Ishikawa (cell line): ENCODE measurements at regions not wholly inside any gene's neighbourhood (a gene's known extent, or its start where the extent isn't known, plus 50 kb on each side); places are given as distances from the start of the nearest gene placed in this dataset.

Experiments
- CREB1 ChIP-seq: IDR thresholded peaks from 2 replicates; pipeline ENCODE4 v1.6.1; 2012; ENCODE audit warnings: low read depth
- EGR1 ChIP-seq: IDR thresholded peaks from 2 replicates; pipeline ENCODE4 v1.6.1; 2012
- EP300 ChIP-seq: IDR thresholded peaks from 2 replicates; pipeline ENCODE4 v1.6.1; 2012; ENCODE audit warnings: borderline replicate concordance
- MAX ChIP-seq: IDR thresholded peaks from 2 replicates; pipeline ENCODE4 v1.6.1; 2012
- NFIC ChIP-seq: IDR thresholded peaks from 2 replicates; pipeline ENCODE4 v1.6.1; 2012
- TAF1 ChIP-seq: IDR thresholded peaks from 2 replicates; pipeline ENCODE4 v1.6.1; 2012; ENCODE audit warnings: low read depth, mild to moderate bottlenecking
- YY1 ChIP-seq: IDR thresholded peaks from 2 replicates; pipeline ENCODE4 v1.6.1; 2012; ENCODE audit warnings: low read depth
- TF ChIP-seq, protein P1 (sequence below): IDR thresholded peaks from 2 replicates; pipeline ENCODE4 v1.6.1; 2012; ENCODE audit warnings: low read depth, mild to moderate bottlenecking

DNA sequence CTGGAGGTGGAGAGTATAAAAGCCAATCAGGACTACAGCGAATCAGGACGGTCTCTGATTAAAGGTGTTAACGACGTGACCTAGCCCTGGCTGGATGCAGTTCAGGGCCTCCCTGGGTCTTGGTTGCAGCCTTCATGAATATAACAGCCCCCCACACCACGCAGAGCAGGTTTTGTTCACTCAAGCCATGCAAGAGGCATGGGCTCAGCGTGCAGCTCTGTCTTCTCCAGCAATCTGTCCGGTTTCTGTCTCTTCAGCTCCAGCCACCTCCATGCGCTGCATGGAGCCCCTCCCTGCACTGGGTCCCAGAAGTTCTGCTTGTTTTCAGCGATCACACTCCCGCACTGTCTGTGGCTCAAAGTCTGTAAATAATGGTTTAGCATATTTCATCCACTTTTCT lies 57.1 kb upstream of the CHRNA7 start:
- no peak for TF ChIP-seq NFIC
- TF ChIP-seq MAX = no peak
- TF ChIP-seq EGR1 = no peak
- no peak for TF ChIP-seq TAF1
- no peak for TF ChIP-seq CREB1
- TF ChIP-seq YY1 = no peak
- TF ChIP-seq, protein P1, sequence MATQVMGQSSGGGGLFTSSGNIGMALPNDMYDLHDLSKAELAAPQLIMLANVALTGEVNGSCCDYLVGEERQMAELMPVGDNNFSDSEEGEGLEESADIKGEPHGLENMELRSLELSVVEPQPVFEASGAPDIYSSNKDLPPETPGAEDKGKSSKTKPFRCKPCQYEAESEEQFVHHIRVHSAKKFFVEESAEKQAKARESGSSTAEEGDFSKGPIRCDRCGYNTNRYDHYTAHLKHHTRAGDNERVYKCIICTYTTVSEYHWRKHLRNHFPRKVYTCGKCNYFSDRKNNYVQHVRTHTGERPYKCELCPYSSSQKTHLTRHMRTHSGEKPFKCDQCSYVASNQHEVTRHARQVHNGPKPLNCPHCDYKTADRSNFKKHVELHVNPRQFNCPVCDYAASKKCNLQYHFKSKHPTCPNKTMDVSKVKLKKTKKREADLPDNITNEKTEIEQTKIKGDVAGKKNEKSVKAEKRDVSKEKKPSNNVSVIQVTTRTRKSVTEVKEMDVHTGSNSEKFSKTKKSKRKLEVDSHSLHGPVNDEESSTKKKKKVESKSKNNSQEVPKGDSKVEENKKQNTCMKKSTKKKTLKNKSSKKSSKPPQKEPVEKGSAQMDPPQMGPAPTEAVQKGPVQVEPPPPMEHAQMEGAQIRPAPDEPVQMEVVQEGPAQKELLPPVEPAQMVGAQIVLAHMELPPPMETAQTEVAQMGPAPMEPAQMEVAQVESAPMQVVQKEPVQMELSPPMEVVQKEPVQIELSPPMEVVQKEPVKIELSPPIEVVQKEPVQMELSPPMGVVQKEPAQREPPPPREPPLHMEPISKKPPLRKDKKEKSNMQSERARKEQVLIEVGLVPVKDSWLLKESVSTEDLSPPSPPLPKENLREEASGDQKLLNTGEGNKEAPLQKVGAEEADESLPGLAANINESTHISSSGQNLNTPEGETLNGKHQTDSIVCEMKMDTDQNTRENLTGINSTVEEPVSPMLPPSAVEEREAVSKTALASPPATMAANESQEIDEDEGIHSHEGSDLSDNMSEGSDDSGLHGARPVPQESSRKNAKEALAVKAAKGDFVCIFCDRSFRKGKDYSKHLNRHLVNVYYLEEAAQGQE = no peak
- no peak for TF ChIP-seq EP300
